Renal pelvis (tissue), 1 donor: ENCODE measurements at regions not wholly inside any gene's neighbourhood (a gene's known extent, or its start where the extent isn't known, plus 50 kb on each side); places are given as distances from the start of the nearest gene placed in this dataset.

ENCODE experiments used
- DNase-seq: peaks from one replicate; pipeline ENCODE4 v3.0.0-alpha.2; 2013

- no peak for DNase-seq
Measured at GRCh38 chr2:240226672-240227537, 86.4 kb upstream of the OTOS start.

DNA sequence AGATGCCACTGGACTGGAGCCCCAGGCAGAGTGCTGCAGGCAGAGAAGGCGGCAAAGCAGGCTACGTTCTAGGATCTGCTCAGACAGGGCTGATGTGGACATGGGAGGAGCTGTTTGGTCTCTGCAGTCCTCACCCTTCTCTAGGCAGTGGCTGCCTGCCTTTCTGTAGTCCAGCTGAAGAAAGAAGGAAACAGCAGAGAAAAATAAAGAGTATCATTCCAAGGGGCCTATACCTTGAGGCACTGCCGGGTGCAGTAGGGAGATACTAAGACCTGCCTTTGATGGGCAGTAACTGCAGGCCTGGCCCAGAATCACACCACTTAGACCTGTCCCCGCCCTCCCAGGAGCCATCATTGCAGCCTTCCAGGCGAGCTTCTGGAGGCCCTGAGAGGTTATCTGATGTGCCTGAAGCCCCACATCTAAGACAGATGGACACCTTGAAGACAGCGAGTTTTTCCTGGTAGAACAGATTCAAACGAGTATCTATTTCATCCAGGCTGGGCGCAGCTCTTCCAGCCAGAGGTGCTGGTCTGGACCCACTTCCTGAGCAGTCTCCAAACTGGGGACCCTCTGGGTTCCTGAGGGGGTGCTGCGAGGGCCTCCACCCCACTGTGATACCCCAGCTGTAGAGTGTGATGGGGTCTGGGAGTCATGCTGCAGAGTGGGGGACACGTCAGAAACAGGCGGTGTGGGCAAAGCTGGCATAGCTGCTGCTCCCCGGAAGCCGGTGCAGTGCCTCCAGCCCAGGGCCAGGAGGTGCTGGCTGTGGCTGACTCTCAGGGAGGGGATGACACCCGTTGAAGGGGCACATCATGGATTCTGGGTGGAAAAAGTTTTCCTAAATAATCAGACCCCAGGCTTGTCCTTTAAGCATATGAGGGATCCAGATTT lies 87.3 kb upstream of the OTOS start:
- no peak for DNase-seq

GRCh38 chr2:240229005-240229404 lies 88.5 kb upstream of the OTOS start:
- DNase-seq = no peak

DNA sequence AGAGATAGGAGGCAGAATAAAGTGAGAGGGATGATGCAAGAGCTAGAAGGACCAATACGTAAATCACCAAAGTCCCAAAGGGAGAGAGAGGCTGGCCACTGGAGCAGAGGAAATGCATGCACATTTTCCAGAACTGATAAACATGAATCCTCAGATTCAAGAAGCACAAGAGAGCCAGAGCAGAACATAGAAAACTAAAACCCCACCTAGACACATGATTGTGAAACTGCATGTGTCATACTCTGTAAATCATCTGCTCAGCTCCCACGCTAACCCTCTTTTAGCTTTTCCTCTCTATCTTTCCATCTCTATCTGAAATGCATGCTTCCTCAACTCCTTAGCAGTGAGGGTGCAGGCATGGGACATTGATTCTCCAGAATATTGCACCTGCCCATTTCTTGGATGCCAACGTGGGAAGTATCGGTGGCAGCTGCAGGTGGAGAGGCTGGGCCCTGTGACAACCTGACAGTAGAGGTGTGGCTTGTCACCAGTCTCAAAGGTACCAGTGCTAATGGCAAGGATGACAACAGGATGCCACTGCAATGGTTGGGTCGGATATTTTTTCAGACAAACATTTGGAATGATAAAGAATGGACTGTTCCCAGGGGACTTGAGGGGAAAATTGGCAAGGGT lies 89.3 kb upstream of the OTOS start:
- no peak for DNase-seq

DNA sequence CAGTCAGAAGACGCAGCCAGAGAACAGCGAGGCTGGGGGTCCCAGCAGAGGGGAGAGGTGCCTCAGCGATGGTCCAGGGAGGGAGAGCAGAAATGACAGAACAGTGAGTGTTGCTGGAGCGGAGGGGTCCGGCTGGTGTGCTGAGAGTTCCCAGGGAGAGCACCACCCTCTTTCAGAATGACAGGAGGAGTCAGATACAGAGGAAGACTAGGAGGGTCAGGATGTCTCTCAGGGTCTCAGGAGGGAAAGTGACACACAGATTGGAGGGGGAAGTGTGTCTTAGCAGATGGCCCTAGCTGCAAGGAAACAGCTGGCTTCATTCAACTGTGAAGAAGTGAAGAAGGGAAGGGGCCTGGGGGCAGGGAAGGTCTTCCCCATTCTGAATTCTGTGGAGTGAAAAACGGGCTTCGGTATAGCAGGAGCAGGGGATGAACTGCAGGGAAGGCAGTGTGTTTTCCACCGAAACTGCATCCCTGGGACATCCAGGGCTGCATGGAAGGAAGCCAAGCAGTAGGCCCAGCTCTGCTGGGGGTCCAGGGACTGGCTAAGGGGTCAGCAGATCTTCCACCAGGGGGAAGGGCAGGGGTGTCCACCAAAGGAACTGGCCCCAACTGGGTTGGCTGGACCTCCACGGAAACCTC lies 90.0 kb upstream of the OTOS start:
- no peak for DNase-seq

- DNase-seq = no peak
Measured at GRCh38 chr2:240231838-240232244, 91.4 kb upstream of the OTOS start.

- no peak for DNase-seq
Measured at GRCh38 chr2:240232264-240232915, 91.9 kb upstream of the OTOS start.

- DNase-seq = peak; percentile 57
Measured at GRCh38 chr2:240232961-240233884, 92.8 kb upstream of the OTOS start.

GRCh38 chr2:240233885-240234502 lies 93.5 kb upstream of the OTOS start:
- no peak for DNase-seq

GRCh38 chr2:240234503-240234951 lies 94.1 kb upstream of the OTOS start:
- no peak for DNase-seq

DNA sequence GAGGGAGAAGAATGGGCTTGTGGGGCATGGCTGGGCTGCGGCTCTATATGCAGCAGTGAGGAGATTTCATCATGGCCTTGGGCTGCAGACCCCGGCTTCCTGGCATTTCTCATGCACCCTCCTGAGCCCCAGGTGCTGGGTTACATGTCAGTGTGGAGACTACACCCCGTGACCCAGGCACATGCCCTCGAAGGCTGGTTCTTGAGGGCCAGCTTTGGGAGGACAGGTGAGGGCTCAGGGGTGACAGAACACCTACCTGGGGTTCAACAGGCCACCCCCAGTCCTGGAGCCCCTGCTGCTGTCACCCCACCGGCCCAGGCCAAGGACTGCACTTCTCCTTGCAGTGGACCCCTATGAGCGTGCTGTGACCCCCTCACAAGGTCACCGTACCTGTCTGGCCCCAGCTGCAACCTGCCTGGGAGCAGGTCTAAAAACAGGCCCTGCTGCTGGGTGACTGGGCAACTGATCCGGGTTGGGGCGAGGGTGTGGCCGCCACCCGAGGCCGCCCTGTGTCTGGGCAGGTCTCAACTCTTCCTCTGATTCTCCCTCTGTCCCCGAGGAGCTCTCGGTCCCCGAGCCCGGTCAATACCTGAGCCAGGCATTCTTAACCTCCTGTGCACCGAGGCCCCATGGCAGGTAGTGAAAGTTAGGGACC lies 94.8 kb upstream of the OTOS start:
- no peak for DNase-seq

GRCh38 chr2:240235811-240236210 lies 95.4 kb upstream of the OTOS start:
- DNase-seq = no peak

DNA sequence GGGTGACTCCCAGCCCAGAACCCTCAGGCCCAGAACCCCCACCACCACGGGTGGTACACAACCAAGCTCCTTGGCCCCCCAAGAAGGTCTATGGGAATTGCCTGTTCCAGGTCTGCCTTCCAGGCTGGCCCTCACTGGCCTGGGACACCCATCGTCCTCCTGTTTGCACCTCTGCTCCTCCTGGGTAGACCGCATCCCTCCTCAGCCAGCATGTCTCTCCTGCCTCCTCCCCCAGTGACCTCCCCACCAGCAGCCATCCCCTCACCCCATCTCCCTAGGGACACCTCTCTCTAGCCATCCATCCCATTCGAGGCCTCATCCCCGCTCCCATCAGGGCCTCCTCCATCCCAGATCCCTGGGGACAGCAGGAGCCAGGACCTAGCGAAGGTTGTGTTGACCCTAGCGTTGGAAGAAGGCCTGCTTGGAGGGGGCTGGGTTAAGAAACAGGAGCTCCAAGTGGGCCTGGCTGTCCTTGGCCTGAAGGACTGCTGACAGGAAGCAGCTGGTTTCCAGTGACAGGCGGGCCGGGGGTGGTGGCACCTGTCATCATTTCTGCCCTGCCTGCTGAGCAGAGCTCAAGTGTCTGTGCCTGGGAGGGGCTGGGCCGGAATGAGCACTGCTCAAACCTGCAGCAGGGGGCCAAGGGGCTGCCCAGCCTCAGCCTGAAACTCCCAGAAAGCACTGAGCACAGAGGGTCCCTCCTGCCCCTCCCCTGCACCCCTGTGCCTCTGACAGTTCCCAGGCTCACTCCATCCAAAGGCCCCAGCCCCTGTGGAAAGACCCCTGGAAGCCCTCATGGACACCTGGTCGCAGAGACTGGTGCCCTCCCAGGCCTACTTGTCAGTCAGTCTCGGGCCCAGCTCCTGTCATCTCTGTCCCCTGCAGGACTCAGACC lies 96.0 kb upstream of the OTOS start:
- DNase-seq = peak; percentile 81

GRCh38 chr2:240237609-240238174 lies 97.2 kb upstream of the OTOS start:
- DNase-seq = no peak

GRCh38 chr2:240238201-240238600 lies 97.7 kb upstream of the OTOS start:
- no peak for DNase-seq

- no peak for DNase-seq
Measured at GRCh38 chr2:240238786-240239185, 98.3 kb upstream of the OTOS start.

DNA sequence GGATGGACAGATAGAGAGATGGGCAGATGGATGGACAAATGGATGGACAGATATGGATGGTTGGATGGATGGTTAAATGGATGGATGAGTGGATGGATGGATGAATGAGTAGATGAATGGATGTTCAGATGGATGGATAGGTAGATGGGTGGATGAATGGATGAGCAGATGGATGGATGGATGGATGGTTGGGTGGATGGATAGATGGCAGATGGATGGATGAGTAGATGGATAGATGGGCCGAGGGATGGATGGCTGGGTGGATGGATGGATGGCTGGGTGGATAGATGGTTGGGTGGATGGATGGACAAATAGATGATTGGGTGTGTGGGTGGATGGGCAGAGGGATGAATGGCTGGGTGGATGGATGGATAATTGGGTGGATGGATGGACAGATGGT lies 98.9 kb upstream of the OTOS start:
- DNase-seq = no peak
